Hematopoietic multipotent progenitor cell treated with erythropoietin and hydrocortisone succinate and interleukin-3 and kit ligand, for 4 days (in vitro differentiated cells): ENCODE measurements at regions not wholly inside any gene's neighbourhood (a gene's known extent, or its start where the extent isn't known, plus 50 kb on each side); places are given as distances from the start of the nearest gene placed in this dataset.

Experiments
- DNase-seq: peaks from one replicate; pipeline ENCODE4 v3.0.0-alpha.2; 2015

DNA sequence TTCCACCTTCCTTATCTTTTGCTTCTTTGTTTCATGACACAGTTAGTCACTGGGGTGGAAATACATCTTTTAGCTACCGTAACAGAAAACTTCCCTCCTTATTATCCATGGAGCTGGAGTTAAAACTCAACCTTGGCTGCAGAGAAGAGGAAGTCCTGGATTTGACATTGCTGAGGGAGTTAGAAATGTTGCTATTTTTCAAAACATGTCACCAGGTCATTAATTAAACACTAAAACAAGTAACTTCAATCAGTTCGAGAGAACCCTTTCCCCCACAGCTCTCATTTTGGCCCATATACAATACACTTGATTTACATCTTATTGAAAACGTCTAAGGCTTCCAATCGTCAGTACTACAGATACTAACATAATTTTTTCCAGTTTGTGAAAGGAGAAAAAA, 237.9 kb upstream of the CD180 start:
- DNase-seq = no peak

DNA sequence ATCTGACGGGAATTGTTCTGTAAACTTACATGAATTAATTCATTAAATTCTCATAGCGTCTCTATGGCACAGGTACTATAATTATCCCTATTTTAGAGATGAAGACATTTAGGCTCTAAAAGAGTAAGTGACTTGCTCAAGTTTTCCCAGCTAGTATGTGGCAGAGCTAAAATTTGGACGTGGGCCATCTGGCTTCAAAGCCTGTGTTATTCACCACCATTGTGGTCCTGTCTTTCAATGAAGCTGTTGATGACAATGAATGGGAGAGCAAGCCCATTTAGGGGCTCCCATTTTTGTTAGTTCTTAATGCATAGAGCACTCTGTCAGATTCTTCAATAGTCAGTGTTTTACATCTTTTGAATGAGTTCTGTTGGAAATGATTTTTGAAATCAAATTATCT, 236.0 kb upstream of the CD180 start:
- no peak for DNase-seq

DNA sequence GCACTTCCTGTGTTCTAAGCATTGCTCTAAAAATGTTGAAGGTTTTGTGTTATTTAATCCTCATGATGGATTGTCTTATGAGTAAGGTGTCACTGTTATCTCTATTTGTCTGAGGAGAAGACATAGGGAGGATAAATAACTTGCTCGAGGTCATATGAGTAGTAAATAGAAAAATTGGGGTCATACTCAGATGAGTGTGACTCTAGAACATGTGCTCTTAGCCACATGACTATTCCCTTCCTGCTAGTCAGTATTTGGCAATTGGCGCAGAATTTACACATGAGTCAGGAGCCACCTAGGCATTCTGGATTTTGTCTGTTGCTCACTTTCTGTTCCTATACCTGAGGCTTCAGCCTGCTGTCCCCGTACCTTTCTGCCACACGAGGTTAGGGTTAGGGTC, 234.6 kb upstream of the CD180 start:
- no peak for DNase-seq

DNA sequence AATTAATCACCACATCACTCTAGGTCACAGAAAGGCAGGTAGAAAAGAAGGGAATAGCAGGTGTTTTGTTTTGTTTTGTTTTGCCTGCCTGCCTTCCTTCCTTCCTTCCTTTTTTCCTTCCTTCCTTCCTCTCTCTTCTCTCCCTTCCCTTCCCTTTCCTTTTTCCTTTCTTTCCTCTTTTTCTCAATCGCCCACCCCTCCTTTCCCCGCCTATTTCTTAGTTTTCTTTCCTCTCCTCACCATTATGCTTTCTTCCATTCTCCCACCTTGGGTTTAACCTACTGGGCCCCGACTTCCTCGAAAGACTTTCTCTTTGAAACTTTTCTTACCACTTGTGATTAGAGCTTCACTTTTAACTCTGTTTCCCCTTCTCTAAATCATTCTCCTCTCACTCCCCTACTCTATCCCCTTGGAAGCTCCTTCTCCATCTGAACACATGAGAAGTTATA, 231.3 kb upstream of the CD180 start:
- no peak for DNase-seq

DNA sequence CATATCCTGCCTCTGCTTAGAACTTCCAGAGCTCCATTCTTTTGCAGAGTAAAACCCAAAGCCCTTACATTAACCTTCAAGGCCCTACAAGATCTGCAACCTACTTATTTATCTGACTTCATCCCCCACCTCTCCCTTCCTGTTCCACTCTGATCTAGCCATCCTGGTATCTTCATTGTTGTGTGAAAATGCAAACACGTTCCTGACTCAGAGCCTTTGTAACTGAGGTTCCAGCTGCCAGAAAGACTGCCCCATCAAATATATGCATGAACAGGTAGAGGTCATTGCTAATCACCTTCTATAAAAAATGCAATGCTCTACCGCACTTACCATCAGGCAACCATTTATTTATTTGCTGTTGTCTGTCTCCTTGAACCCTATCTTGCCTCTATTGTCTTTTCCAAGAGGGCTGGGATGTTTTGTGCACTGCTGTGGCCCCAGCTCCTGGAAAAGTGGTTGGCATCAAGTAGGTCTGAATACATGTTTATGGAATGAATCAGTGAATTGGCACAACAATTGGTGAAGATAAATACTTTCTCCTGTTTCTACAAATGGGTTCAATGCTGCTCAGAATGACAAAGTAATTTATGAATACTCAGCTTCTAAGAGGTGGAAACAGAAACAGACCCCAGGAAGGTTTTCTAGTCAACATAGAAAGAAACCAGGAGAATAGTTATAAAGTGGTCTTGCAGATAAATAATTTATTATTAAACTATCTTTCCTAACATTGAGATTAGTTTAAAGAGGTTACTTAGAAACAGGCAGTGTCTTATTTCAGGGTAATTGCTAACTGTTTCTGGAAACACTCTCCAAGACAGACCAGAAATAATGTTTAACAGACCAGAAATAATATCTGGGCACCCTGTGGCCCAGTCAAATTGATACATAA, 230.6 kb upstream of the CD180 start:
- DNase-seq = no peak

DNA sequence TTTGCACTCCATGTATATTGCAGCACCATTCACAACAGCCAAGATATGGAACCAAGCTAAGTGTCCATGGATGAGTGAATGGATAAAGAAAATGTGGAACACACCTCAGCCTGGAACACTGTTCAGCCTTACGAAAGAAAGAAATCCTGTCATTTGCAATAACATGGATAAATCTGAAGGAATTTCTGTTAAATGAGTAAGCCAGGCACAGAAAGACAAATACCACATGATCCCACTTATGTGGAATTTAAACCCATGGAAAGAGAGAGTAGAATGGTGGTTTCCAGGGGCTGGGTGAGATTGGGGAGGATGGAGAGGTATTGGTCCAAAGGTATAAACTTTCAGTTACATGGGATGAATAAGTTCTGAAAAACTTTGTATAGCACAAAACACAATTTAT, 228.9 kb upstream of the CD180 start:
- no peak for DNase-seq

DNA sequence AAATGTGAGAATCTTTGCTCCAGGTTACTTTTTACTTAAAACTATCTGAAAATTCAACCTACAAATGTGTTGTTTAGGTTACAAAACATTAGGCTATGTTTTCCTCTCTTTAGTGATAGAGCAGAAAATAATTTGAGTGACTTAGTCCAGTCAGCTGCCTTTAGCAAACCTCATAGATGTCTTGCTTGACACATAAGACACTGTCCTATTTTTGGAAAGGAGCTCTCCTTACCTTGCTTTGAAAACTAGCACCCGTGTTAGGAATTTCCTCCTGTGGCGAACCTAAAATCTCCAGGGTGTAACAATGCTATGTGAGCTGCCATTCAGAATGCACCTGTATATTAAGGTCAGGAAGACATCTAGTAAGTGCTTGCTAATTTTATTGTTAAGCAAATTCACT, 221.2 kb upstream of the CD180 start:
- DNase-seq = no peak

DNA sequence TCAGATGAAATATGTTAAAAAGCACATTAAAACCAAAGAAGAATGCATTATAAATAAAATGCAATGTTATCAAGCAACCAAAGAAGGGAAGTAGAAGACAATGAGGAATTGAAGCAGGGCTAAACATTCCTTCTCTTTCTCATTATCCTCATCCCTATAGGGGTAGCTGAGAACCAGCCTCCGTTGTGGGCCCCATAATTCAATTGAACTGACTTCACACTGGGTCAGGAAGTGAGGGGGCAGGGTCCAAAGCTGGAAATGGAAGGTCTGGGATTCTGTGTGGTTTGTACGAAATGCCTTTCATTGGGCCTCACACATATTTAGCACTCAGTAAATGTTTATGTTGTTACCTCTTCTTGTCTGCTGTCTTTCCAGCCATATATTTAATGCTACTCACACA, 220.4 kb upstream of the CD180 start:
- no peak for DNase-seq

DNA sequence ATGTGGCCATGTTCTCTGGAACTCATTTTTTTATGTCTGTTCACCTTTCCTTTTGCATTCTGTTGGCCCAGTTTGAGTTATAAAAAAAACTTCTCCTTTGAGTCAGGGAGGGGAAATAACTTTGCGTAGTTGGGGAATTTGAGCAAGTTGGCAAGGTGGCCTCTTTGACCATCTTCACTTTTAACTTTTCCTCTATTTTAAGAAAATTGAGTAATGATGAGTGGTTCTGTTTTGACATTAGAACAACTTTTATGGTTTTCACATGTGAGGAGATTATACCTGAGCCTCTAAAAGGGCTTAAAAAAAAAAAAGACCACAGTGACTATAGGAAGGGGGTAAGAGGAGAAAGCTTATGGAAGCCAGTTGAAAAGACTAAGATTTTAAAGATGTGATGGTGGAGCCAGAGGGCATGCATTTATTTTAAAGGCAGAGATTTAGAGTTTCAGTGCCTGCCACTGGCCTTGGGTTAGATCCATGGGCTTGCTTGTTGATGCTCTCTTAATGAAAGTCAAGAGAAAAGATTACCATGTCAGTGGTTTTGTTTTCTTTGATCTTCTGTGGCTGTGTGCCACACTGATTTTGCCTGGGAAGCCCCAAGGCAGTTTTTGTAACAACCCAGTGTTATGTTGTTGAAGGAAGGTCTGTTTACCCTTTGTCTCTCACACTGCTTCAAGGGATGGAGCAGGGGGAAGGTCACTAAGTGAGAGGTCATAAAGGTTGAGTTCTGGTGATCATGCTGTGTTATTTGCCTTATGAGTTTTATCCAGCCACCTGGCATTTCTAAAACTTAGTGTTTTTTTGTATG, 219.7 kb upstream of the CD180 start:
- no peak for DNase-seq

DNA sequence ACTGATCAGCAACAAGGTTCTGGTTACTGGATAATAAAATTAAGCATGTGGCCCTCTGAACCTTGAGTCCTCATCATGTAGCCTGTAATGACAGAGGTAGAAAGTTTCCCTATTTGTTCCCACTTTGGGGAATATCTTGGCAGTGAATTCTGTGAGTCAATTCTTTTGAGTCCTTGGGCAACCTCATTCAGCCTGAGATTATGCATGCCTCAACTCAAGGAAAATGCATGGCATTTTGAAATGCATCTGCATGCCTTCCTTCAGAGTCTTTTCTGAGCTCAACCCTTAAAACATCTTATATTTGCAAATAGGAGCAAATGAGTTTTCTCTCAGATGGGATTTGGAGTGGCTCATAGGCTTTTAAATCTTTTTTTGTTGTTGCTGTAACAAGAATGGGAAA, 218.1 kb upstream of the CD180 start:
- no peak for DNase-seq

DNA sequence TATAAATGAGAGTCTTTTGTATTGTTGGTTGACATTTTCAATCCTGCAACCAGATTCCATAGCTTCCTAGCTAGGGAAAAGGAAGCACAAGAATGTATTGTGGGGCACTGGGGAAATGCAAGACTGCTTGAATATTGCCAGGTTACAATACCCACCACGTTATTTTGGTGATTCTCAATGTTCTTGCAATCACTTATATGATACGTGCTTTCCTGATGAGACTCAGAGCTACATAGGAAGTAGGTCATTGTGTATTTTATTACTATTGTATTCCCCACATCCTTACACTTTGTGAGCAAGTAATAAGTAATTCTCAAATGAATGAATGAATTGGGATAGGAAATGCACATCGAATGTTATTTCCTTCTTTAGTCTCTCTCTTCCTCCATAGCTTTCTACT, 217.1 kb upstream of the CD180 start:
- DNase-seq = no peak

DNA sequence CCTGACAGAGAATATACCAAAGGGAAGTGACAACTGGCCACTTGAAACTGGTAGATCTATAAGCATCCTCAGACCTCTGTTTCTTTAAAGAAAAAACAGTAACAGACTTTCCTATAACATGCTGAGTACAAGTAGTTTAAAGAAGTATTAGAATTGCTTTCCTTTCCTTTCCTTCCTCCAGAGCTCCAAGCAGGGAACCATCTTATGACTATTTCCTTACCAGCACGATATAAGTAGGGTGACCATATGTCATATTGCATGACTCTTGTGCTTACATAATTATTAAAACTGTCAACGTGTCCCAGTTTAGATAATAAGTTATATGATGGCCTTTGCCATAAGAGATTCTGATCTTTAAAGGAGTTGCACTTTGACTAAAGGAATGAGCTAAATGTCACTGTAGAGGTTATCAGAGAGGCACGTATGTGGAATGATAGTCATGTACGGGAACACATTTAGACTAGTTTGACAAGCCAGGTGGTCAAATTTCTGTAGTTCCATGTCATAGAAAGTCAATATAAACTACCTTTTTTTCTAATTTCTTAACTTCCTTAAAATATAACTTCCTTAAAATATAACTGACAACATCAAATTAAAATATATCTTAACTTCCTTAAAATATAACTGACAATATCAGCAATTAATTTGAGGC, 212.7 kb upstream of the CD180 start:
- peak; percentile 54 for DNase-seq

DNA sequence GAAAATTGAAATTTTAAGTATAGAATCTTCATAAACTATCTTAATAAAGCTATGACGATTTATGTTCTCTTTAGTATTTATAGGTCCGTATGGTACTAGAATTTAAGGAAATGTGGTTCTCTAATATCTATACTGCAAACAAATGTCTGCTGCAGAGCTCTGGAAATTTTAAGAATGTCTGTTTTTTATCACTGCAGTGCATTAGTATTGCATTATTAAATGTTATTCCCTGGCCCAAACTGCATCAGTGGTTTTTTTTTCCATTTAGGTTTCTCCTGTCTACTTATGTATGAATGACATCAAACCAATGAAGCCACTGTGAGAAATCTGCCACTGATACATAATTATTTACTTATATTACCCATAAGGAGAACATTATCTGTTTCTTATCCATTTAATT, 211.4 kb upstream of the CD180 start:
- DNase-seq = no peak

DNA sequence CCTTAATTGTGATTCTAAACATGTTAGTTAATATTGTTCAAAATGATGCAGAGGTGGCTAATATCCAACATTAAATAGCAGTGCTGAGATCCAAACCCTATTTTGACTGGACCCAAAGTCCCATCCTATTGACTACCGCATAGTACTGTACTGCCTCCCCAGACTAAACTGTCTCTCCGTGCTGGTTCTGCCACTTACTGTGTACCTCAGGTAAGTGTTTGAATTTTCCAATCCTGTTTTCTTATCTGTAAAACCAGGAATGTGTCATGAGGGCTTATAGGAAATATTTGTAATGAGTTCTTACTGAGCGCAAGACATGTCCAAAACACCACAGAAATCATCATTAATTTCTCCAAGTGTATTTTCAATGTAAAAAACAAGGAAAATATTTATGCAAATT, 209.2 kb upstream of the CD180 start:
- DNase-seq = no peak

DNA sequence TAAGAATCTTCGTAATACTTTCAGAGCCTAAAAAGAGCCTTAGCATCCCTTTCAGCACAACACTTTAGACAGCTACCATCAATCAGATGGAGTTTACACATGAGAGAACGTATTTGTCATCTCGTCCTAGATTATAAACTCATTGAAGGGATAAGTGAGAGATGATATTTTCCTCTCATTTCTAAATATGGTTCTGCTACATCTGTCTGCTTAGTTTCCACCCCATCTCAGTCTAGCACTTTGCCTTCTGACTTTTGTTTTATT, 208.4 kb upstream of the CD180 start:
- DNase-seq = no peak

DNA sequence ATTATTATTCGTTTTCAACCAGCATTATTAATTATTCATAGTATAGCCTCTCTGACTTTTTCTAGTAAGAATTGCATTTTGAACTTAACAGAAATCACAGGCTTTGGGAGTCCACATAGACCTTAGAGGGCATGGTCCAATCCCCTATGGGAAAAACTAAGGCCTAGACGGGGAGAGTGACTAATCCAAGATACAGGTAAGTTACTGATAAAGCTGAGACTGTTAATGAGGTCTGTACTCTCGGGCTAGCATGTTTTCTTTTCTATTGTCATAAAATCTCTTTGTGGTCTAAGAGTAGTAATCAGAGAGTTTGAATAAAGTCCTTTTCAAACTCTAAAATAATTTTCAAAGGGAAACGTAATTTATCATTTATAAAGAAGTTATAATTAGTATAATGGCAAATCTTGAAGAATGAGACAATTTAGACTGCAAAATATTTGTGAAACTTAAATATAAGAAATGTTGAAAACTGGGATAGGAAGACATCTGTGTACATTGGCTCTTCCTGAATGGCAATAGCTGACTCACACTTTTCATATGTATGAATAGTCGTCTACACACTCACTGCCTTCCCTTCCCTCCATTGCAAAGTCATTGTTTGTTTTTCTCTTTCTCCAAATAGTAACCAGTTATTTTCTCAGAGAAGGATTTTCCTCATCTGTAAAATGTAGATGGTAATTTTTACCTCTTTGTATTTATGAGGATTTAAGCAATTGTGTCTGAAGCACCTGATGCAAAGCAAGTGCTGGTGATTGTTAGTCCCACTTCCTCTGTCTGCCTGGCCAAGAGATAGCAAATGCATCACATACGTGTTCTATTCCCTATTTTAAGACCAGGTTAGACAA, 207.9 kb upstream of the CD180 start:
- no peak for DNase-seq

DNA sequence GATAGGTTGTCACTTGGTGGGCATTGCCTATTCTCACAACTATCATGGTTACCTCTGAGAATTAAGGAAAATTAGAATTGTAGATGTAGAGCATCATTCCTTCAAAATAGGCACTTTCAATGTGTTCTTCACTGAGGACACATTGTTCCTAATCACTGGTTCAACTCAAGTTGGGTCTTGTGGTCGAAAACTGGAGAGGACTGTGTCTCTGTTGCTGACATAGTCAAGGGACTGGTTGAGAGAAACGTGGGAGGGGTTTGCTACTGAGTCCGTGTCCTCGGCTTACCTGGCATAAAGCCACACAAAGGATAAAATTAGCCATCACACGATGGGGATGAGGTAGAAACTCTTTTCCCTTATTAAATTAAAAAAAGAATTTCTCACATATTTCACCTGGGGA, 205.9 kb upstream of the CD180 start:
- no peak for DNase-seq

DNA sequence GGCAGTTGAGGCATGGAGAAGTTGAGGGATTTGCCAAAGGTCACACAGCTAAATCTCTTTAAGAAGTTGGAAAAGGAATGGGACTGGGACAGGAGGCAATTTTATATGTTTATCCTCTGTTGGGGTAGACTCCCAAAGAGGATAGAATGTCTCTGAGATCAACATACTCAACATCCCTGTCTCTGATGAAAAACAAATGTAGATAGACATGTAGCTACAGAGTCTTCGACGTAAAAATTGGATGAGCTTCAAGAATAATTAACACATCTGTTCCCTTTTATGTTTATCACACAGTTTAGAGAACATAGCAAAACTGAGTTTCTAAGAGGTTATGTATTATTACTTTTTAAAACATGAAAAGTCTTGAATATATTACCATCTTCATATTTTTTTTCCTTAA, 204.6 kb upstream of the CD180 start:
- no peak for DNase-seq

DNA sequence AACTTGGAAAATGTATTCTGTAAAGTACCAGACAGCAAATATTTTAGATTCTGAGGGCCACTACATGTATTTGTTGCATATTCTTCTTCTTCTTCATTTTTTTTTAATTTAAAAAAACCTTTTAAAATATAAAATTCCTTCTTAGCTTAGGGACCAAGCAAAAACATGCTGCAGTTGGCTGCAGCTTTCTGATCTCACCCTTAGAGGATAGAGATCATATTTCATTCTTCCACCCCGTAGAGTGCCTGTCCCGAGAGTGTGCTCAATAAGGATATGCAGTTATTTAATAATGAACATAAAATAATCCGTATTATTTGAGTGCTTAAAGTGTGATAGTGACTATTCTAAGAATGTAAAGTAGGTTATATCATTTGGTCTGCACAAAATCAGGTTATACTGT, 204.2 kb upstream of the CD180 start:
- DNase-seq = no peak

DNA sequence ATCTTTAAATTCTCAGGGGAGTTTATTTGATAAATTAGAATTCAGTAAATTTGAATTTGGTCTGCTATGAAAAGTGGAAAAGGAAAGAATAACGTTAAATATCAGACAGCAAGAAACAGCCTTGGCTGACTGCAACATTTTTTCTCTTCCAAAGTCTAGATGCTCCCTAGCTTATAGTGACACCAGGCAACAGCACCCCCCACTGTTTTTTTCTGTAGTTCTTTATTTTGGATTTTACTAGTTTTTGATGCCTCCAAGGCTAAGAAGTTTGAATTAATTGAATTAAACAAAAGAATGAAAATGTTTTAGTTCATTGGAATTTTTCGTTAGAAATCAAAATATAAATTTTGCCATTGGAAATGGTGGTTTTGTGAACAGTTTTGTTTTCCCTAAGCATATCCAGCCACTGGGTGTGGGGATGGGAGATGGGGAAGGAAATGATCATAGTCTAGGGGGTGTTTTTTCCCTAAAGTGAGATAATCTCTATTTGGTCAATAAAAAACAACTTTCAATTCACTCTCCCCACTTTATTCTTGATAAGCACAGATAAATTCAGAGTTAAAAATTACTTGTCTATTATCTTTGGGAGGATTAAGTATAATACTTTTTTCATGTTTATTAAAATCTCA, 199.3 kb upstream of the CD180 start:
- DNase-seq = peak; percentile 17

DNA sequence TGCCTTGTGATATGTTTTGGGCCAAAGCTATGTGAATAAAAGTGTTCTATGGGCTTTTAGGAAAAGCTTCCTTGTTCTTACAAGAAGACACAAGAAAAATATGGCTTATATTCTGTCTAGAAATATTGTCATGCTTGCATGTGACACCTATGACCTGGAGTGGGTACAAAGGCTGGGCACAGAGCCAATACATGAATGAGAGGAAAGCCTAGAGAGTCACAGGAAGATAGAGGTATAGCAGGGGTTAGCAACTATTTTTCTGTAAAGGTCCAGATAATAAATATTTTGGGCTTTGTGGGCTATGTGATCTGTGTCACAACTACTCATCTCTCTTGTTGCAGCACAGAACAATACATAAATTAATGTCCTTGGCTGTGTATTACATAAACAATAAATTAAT, 196.6 kb upstream of the CD180 start:
- DNase-seq = peak; percentile 13

DNA sequence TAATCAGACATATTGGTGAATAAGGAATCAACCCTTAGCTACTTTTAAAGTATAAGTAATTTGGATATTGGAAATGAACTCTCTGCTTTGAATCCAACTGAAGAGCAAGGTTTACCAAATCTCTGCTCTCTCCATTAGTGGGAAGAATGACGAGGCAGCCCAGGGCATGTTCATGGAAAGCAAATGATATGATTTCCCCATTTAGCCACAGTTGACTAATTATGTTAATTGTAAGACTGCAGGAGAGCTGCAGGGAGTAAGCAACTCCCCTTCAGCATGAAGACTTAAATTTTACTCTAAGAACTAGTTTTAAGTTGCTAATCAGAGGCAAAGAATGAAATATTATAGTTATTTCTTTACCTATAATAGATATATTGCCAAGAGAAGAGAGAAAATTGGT, 194.3 kb upstream of the CD180 start:
- no peak for DNase-seq

DNA sequence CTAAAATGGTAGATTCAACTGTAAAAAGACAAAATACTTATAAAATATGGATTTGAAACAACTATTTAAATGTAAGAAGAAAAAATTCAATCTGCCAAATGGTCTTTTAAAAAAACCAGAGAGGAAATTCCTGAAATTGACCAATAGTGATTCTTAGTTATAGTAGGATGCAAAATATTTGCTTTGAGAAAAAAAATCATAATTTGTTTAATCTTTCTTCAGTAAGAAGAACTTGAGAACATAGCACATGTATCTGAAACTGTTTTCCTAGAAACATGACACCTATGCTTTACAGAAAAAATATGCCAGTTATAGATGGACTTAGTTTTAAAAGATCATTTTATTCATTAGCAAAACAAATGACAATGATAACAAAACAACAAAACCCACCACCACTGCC, 186.9 kb upstream of the CD180 start:
- no peak for DNase-seq
